ENCODE measurements at regions not wholly inside any gene's neighbourhood (a gene's known extent, or its start where the extent isn't known, plus 50 kb on each side); places are given as distances from the start of the nearest gene placed in this dataset.

- peaks cover 2% of the 10 kb centered on the region for H3K9me3 Mint-ChIP-seq (ENCODE audit: low read depth)
- DNase-seq (peak; percentile 65), ATAC-seq (peak; percentile 52)
- peaks cover 3% of the 10 kb centered on the region for H3K36me3 Mint-ChIP-seq
- CTCF ChIA-PET = interaction anchor here (0.6 to 1.2 kb wide), 2 partner anchors 81 to 424 kb away, joined by 3 read pairs; no protein-coding TSS in a partner anchor
- H3K4me1 Mint-ChIP-seq = peaks cover 54% of the 10 kb centered on the region
- no peaks in the 10 kb centered on the region for H3K27me3 Mint-ChIP-seq
- peak overlapping the region; percentile 76 for H3K27ac Mint-ChIP-seq
- no peak overlapping the region for H3K4me3 Mint-ChIP-seq
Measured at GRCh38 chr10:17510242-17510908, 56.0 kb upstream of the ST8SIA6 start.

GRCh38 chr10:17507538-17507937 lies 53.1 kb upstream of the ST8SIA6 start:
- H3K4me3 Mint-ChIP-seq = no peak overlapping the region
- H3K36me3 Mint-ChIP-seq = peaks cover 3% of the 10 kb centered on the region
- CTCF ChIA-PET = interaction anchor here (1.3 kb wide), 1 partner anchor 8 kb away, joined by 3 read pairs; no protein-coding TSS in a partner anchor
- DNase-seq (no peak), ATAC-seq (no peak)
- H3K9me3 Mint-ChIP-seq (ENCODE audit: low read depth) = peaks cover 2% of the 10 kb centered on the region
- H3K4me1 Mint-ChIP-seq = peaks cover 52% of the 10 kb centered on the region
- H3K27ac Mint-ChIP-seq = no peak overlapping the region
- no peaks in the 10 kb centered on the region for H3K27me3 Mint-ChIP-seq

- peaks cover 46% of the 10 kb centered on the region for H3K4me1 Mint-ChIP-seq
- ATAC-seq = no peak
- DNase-seq = no peak
- CTCF ChIA-PET = interaction anchor here (0.8 kb wide), 1 partner anchor 142 kb away, joined by 3 read pairs; no protein-coding TSS in a partner anchor
- H3K27ac Mint-ChIP-seq = peak overlapping the region; percentile 84
- H3K4me3 Mint-ChIP-seq = no peak overlapping the region
- H3K27me3 Mint-ChIP-seq = no peaks in the 10 kb centered on the region
- peaks cover 3% of the 10 kb centered on the region for H3K36me3 Mint-ChIP-seq
- peaks cover 2% of the 10 kb centered on the region for H3K9me3 Mint-ChIP-seq (ENCODE audit: low read depth)
Measured at GRCh38 chr10:17506856-17507471, 52.6 kb upstream of the ST8SIA6 start.

- Mint-ChIP-seq H3K36me3 (peaks cover 3% of the 10 kb centered on the region), H3K9me3 (ENCODE audit: low read depth) (peaks cover 2% of the 10 kb centered on the region), H3K27me3 (peaks cover 3% of the 10 kb centered on the region), H3K4me1 (peaks cover 42% of the 10 kb centered on the region), H3K4me3 (peak overlapping the region; percentile 28), H3K27ac (peak overlapping the region; percentile 69)
- ATAC-seq (no peak), DNase-seq (no peak)
- CTCF ChIA-PET = interaction anchor here (0.8 kb wide), 1 partner anchor 143 kb away, joined by 3 read pairs; no protein-coding TSS in a partner anchor
Measured at GRCh38 chr10:17506390-17506789, 52.0 kb upstream of the ST8SIA6 start.

GRCh38 chr10:17504547-17505245 lies 50.3 kb upstream of the ST8SIA6 start:
- Mint-ChIP-seq H3K4me3 (no peak overlapping the region), H3K27ac (no peak overlapping the region), H3K9me3 (ENCODE audit: low read depth) (peaks cover 3% of the 10 kb centered on the region), H3K36me3 (peaks cover 3% of the 10 kb centered on the region), H3K4me1 (peaks cover 28% of the 10 kb centered on the region), H3K27me3 (peaks cover 3% of the 10 kb centered on the region)
- DNase-seq (no peak), ATAC-seq (no peak)
- CTCF ChIA-PET = no interaction called here
